PFSK-1 (cell line): ENCODE measurements at regions not wholly inside any gene's neighbourhood (a gene's known extent, or its start where the extent isn't known, plus 50 kb on each side); places are given as distances from the start of the nearest gene placed in this dataset.

Source experiments
- FOXP2 ChIP-seq: optimal IDR thresholded peaks from 2 replicates; pipeline ENCODE3; 2011; ENCODE audit warnings: borderline replicate concordance, control low read depth, inconsistent platforms; ENCODE audit not compliant: insufficient read depth; ENCODE audit errors: extremely low read length, extremely low read depth
- POLR2AphosphoS5 ChIP-seq: IDR thresholded peaks from 2 replicates; pipeline ENCODE4 v1.6.1; 2012; ENCODE audit warnings: low read depth, mild to moderate bottlenecking, control low read depth, low read length, moderate library complexity
- REST ChIP-seq, 2 experiments: IDR thresholded peaks; 2 replicates each; pipeline versions ENCODE4 v1.6.1 to v1.8.0; 2011 to 2012; ENCODE audit warnings: low read depth in 2 of 2, low read length in 2 of 2, control low read depth in 1 of 2, inconsistent platforms in 1 of 2, mild to moderate bottlenecking in 1 of 2, moderate library complexity in 1 of 2; ENCODE audit not compliant: insufficient read depth in 1 of 2
- SIN3A ChIP-seq: IDR thresholded peaks from 2 replicates; pipeline ENCODE4 v1.6.1; 2012; ENCODE audit warnings: mild to moderate bottlenecking, low read length, moderate library complexity, borderline replicate concordance; ENCODE audit not compliant: insufficient read depth
- TAF1 ChIP-seq: IDR thresholded peaks from 2 replicates; pipeline ENCODE4 v1.6.1; 2012; ENCODE audit warnings: low read length, control low read depth, borderline replicate concordance; ENCODE audit not compliant: insufficient read depth

DNA sequence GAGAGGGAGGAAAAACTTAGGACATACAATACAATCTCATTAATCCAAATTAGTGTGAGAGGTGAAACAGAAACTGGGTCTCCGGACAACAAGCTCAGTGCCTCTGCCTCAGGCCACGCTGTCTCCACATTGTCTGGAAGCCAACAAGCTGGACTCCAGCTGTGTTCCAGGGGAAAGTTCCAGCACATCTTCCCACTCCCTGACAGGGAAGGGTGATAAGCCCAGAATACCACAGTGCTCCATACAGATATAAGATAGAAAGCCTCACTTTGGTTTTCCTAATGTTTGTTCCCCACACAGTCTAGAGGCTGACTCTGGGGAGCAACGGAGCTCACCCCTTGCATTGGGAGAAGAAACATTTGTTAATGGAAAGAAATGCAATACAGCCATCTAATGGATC, 117.1 kb upstream of the SPTLC3 start:
- TF ChIP-seq SIN3A: no peak
- TF ChIP-seq POLR2AphosphoS5: no peak
- no peak for TF ChIP-seq TAF1
- no peak for TF ChIP-seq REST (IDR thresholded peaks at IDR 0.05; ENCODE audit: insufficient read depth in 1 of 2, low read depth in 2 of 2, low read length in 2 of 2)
- TF ChIP-seq FOXP2: no peak
